Tibial nerve (tissue), 3 donors: ENCODE measurements at regions not wholly inside any gene's neighbourhood (a gene's known extent, or its start where the extent isn't known, plus 50 kb on each side); places are given as distances from the start of the nearest gene placed in this dataset.

Source experiments
- CTCF ChIP-seq, 5 experiments: fragments of 200-600 bp in 3 of 5; fragments of 450-650 bp in 2 of 5; sonication (generic) in 3 of 5; IDR thresholded peaks; one replicate each; pipeline ENCODE4 v1.5.1; 2016 to 2019; ENCODE audit warnings: antibody characterized with exemption in 5 of 5, mild to moderate bottlenecking in 3 of 5, moderate library complexity in 2 of 5
- POLR2A ChIP-seq, 2 donors: fragments of 450-650 bp; IDR thresholded peaks; one replicate each; pipeline ENCODE4 v1.6.1; 2017; ENCODE audit warnings: antibody characterized with exemption in 2 of 2, mild to moderate bottlenecking in 2 of 2, moderate library complexity in 2 of 2

DNA sequence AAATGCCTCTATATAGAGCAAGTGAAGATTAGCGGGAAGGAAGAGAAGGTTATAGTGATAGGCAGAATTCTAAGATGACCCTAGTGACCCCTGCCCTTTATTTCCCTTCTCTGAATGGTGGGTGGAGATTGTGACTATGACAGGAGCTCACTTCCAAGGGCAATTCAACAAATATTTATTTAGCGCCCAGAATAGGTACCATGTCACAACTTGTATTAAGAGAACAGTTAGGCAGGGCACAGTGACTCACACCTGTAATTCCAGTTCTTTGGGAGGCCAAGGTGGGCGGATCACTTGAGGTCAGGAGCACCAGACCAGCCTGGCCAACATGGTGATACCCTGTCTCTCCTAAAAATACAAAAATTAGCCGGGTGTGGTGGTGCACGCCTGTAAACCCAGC, 236.0 kb upstream of the POGK start:
- TF ChIP-seq CTCF (IDR thresholded peaks at IDR 0.05) (no peak), POLR2A (IDR thresholded peaks at IDR 0.05) (no peak)
